ENCODE measurements at regions not wholly inside any gene's neighbourhood (a gene's known extent, or its start where the extent isn't known, plus 50 kb on each side); places are given as distances from the start of the nearest gene placed in this dataset.

- DNase-seq (ENCODE audit: low read depth), result no peak
- no peak for TF ChIP-seq CTCF (IDR thresholded peaks at IDR 0.05; ENCODE audit: insufficient read depth, low read depth, low read length)
- no peak overlapping the region for H3K4me3 ChIP-seq (ENCODE audit: low read depth, low read length)
These were observed 160.2 kb downstream of the SH2D4B start for GRCh38 chr10:80697926-80698325.

GRCh38 chr10:80699602-80700039 is 161.9 kb downstream of the SH2D4B start:
- TF ChIP-seq CTCF (IDR thresholded peaks at IDR 0.05; ENCODE audit: insufficient read depth, low read depth, low read length), result peak; percentile 89
- DNase-seq (ENCODE audit: low read depth), result peak; percentile 61
- no peak overlapping the region for H3K4me3 ChIP-seq (ENCODE audit: low read depth, low read length)

- no peak for TF ChIP-seq CTCF (IDR thresholded peaks at IDR 0.05; ENCODE audit: insufficient read depth, low read depth, low read length)
- no peak for DNase-seq (ENCODE audit: low read depth)
- H3K4me3 ChIP-seq (ENCODE audit: low read depth, low read length), result no peak overlapping the region
These were observed 162.6 kb downstream of the SH2D4B start for GRCh38 chr10:80700252-80700651.

- DNase-seq (ENCODE audit: low read depth), result no peak
- no peak overlapping the region for H3K4me3 ChIP-seq (ENCODE audit: low read depth, low read length)
- TF ChIP-seq CTCF (IDR thresholded peaks at IDR 0.05; ENCODE audit: insufficient read depth, low read depth, low read length), result no peak
These were observed 163.2 kb downstream of the SH2D4B start for GRCh38 chr10:80700760-80701444.

- TF ChIP-seq CTCF (IDR thresholded peaks at IDR 0.05; ENCODE audit: insufficient read depth, low read depth, low read length), result no peak
- no peak for DNase-seq (ENCODE audit: low read depth)
- no peak overlapping the region for H3K4me3 ChIP-seq (ENCODE audit: low read depth, low read length)
These were observed 164.0 kb downstream of the SH2D4B start for GRCh38 chr10:80701706-80702105.

- no peak overlapping the region for H3K4me3 ChIP-seq (ENCODE audit: low read depth, low read length)
- TF ChIP-seq CTCF (IDR thresholded peaks at IDR 0.05; ENCODE audit: insufficient read depth, low read depth, low read length), result no peak
- DNase-seq (ENCODE audit: low read depth), result no peak
These were observed 164.4 kb downstream of the SH2D4B start for GRCh38 chr10:80702143-80702542.

GRCh38 chr10:80705899-80706298 is 168.2 kb downstream of the SH2D4B start:
- no peak for DNase-seq (ENCODE audit: low read depth)
- TF ChIP-seq CTCF (IDR thresholded peaks at IDR 0.05; ENCODE audit: insufficient read depth, low read depth, low read length), result no peak
- H3K4me3 ChIP-seq (ENCODE audit: low read depth, low read length), result no peak overlapping the region

All from fibroblast of villous mesenchyme (primary cell).